Fibroblast of lung (primary cell): ENCODE measurements at regions not wholly inside any gene's neighbourhood (a gene's known extent, or its start where the extent isn't known, plus 50 kb on each side); places are given as distances from the start of the nearest gene placed in this dataset.

Source experiments
- DNase-seq, 2 donors: peaks; one replicate each; pipeline versions ENCODE4 v3.0.0 to v3.0.0-alpha.2; 2010; ENCODE audit warnings: low read depth in 2 of 2
- H2AFZ ChIP-seq: 2 replicates; pipeline ENCODE4 v1.5.1; 2012; ENCODE audit warnings: low read length, control low read depth, inconsistent platforms
- H3K27ac ChIP-seq: 2 replicates; pipeline ENCODE4 v1.5.1; 2011; ENCODE audit warnings: low read length, control low read depth; ENCODE audit not compliant: insufficient read depth
- H3K27me3 ChIP-seq: 2 replicates; pipeline ENCODE4 v1.5.1; 2011; ENCODE audit warnings: mild to moderate bottlenecking, low read length; ENCODE audit not compliant: control insufficient read depth, insufficient read depth
- H3K36me3 ChIP-seq: 2 replicates; pipeline ENCODE4 v1.5.1; 2011; ENCODE audit warnings: low read length; ENCODE audit not compliant: control insufficient read depth, insufficient read depth
- H3K4me1 ChIP-seq: 2 replicates; pipeline ENCODE4 v1.5.1; 2011; ENCODE audit warnings: low read length; ENCODE audit not compliant: control insufficient read depth, insufficient read depth; ENCODE audit errors: extremely low read depth
- H3K4me2 ChIP-seq: 2 replicates; pipeline ENCODE4 v1.5.1; 2011; ENCODE audit warnings: low read length, control low read depth; ENCODE audit not compliant: insufficient read depth; ENCODE audit errors: extremely low read depth
- H3K4me3 ChIP-seq, 4 experiments: fragments of 200-600 bp in 1 of 4; sonication (generic) in 1 of 4; replicated peaks in 1 of 4; 2 replicates each; pipeline ENCODE4 v1.5.1; 2011 to 2016; ENCODE audit warnings: low read length in 4 of 4, low read depth in 3 of 4, mild to moderate bottlenecking in 3 of 4, control low read depth in 2 of 4, inconsistent platforms in 1 of 4, mixed read lengths in 1 of 4; ENCODE audit not compliant: insufficient read depth in 1 of 4; ENCODE audit errors: control extremely low read depth in 1 of 4
- H3K79me2 ChIP-seq: 2 replicates; pipeline ENCODE4 v1.5.1; 2012; ENCODE audit warnings: mild to moderate bottlenecking, low read length, inconsistent platforms; ENCODE audit not compliant: control insufficient read depth, insufficient read depth
- H3K9ac ChIP-seq: 2 replicates; pipeline ENCODE4 v1.5.1; 2011; ENCODE audit warnings: mild to moderate bottlenecking, low read length, control low read depth; ENCODE audit not compliant: insufficient read depth
- H3K9me3 ChIP-seq: 2 replicates; pipeline ENCODE4 v1.5.1; 2012; ENCODE audit warnings: low read depth, low read length; ENCODE audit not compliant: control insufficient read depth, insufficient read depth
- H4K20me1 ChIP-seq: 2 replicates; pipeline ENCODE4 v1.5.1; 2011; ENCODE audit warnings: low read length; ENCODE audit not compliant: control insufficient read depth, insufficient read depth; ENCODE audit errors: extremely low read depth
- EZH2 ChIP-seq: IDR thresholded peaks from 2 replicates; pipeline ENCODE4 v1.5.1; 2012; ENCODE audit warnings: low read length, control low read depth, mild to moderate bottlenecking; ENCODE audit errors: missing control alignments
- TF ChIP-seq, protein P1 (sequence below), 2 donors: IDR thresholded peaks in 1 of 2; conservative IDR thresholded peaks in 1 of 2; 1 replicate in 1 of 2; 2 replicates in 1 of 2; pipeline ENCODE4 v1.5.1; 2011 to 2012; ENCODE audit warnings: low read length in 2 of 2, control low read depth in 1 of 2, inconsistent platforms in 1 of 2, low read depth in 1 of 2, mild to moderate bottlenecking in 1 of 2

DNA sequence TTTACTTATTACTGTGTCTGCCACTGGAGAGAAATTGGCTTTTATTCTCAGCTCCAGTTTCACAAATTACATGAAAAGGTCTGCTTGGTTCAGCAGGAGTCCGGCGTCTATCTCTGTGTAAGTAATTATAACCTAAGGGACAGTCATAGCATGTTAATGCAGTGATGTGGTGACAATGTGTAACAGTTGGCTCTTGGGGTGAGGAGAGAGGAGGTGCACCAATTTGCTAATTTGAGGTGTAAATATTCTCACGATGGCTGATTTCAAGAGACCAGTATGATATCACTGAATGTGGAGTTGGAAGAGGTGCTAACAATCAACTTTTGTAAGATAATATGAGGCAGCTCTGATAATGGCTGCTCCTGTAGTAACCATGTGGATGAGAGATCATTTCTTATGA, 86.1 kb downstream of the CTH start:
- Histone ChIP-seq H3K4me1 (no peaks in the 10 kb centered on the region), H3K4me3 (no peak overlapping the region), H3K27me3 (no peaks in the 10 kb centered on the region), H3K9ac (no peak overlapping the region), H2AFZ (no peak overlapping the region), H3K27ac (no peak overlapping the region), H3K36me3 (no peaks in the 10 kb centered on the region), H3K79me2 (no peaks in the 10 kb centered on the region), H3K9me3 (no peaks in the 10 kb centered on the region), H4K20me1 (no peaks in the 10 kb centered on the region), H3K4me2 (no peak overlapping the region)
- TF ChIP-seq, protein P1, sequence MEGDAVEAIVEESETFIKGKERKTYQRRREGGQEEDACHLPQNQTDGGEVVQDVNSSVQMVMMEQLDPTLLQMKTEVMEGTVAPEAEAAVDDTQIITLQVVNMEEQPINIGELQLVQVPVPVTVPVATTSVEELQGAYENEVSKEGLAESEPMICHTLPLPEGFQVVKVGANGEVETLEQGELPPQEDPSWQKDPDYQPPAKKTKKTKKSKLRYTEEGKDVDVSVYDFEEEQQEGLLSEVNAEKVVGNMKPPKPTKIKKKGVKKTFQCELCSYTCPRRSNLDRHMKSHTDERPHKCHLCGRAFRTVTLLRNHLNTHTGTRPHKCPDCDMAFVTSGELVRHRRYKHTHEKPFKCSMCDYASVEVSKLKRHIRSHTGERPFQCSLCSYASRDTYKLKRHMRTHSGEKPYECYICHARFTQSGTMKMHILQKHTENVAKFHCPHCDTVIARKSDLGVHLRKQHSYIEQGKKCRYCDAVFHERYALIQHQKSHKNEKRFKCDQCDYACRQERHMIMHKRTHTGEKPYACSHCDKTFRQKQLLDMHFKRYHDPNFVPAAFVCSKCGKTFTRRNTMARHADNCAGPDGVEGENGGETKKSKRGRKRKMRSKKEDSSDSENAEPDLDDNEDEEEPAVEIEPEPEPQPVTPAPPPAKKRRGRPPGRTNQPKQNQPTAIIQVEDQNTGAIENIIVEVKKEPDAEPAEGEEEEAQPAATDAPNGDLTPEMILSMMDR (conservative IDR thresholded peaks at IDR 0.05 in 1 of 2, IDR thresholded peaks at IDR 0.05 in 1 of 2; ENCODE audit: low read depth in 1 of 2, low read length in 2 of 2): no peak
- no peak for TF ChIP-seq EZH2
- DNase-seq: no peak

GRCh38 chr1:70498666-70499065, 87.6 kb downstream of the CTH start:
- no peaks in the 10 kb centered on the region for H3K79me2 ChIP-seq
- H3K4me2 ChIP-seq: no peak overlapping the region
- H3K36me3 ChIP-seq: no peaks in the 10 kb centered on the region
- peaks cover 2% of the 10 kb centered on the region for H3K4me1 ChIP-seq
- TF ChIP-seq, protein P1 (conservative IDR thresholded peaks at IDR 0.05 in 1 of 2, IDR thresholded peaks at IDR 0.05 in 1 of 2; ENCODE audit: low read depth in 1 of 2, low read length in 2 of 2): no peak
- no peak for TF ChIP-seq EZH2
- H3K27ac ChIP-seq: no peak overlapping the region
- no peak overlapping the region for H3K9ac ChIP-seq
- no peak for DNase-seq
- H4K20me1 ChIP-seq: no peaks in the 10 kb centered on the region
- no peak overlapping the region for H3K4me3 ChIP-seq
- no peaks in the 10 kb centered on the region for H3K27me3 ChIP-seq
- H3K9me3 ChIP-seq: no peaks in the 10 kb centered on the region
- H2AFZ ChIP-seq: no peak overlapping the region

DNA sequence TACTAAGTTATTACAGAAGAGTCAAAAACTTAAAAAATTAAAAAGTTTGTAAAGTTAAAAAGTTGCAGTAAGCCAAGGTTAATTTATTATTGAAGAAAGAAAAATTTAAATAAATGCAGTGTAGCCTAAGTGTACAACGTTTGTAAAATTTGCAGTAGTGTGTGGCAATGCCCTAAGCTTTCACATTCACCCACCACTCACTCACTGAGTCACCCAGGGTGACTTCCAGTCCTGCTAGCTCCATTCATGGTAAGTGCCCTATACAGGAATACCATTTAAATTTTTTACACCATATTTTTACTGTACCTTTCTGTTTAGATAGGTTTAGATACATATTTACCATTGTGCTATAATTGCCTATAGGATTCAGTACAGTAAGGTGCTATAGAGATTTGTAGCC, 88.6 kb downstream of the CTH start:
- no peak for DNase-seq
- Histone ChIP-seq H3K9ac (no peak overlapping the region), H4K20me1 (no peaks in the 10 kb centered on the region), H3K4me2 (no peak overlapping the region), H3K4me1 (peaks cover 2% of the 10 kb centered on the region), H3K9me3 (no peaks in the 10 kb centered on the region), H3K27ac (no peak overlapping the region), H3K36me3 (no peaks in the 10 kb centered on the region), H3K4me3 (no peak overlapping the region), H3K27me3 (no peaks in the 10 kb centered on the region), H2AFZ (no peak overlapping the region), H3K79me2 (no peaks in the 10 kb centered on the region)
- TF ChIP-seq, protein P1 (conservative IDR thresholded peaks at IDR 0.05 in 1 of 2, IDR thresholded peaks at IDR 0.05 in 1 of 2; ENCODE audit: low read depth in 1 of 2, low read length in 2 of 2): no peak
- no peak for TF ChIP-seq EZH2
